ENCODE measurements at regions not wholly inside any gene's neighbourhood (a gene's known extent, or its start where the extent isn't known, plus 50 kb on each side); places are given as distances from the start of the nearest gene placed in this dataset.

DNA sequence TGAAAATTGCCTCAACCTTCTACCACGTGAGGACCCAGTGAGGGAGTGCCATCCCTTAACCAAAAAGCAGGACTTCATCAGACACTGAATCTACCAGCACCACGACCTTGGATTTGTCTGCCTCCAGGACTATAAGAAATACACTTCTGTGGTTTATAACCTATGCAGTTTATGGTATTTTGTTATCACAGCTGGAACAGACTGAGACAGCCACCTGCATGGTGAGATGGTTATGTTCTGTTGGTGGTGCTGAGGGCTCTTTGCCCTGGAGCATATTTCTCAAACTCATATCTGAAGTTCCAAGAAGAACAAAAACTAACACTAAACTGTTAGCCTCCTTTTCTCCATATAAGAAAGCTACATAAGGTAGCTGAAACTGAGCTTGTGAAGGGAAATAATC is 69.8 kb upstream of the RGS18 start:
- Histone ChIP-seq H3K36me3 (no peaks in the 10 kb centered on the region), H3K4me1 (no peaks in the 10 kb centered on the region), H3K27ac (no peak overlapping the region), H3K4me3 (no peak overlapping the region), H3K9me3 (no peaks in the 10 kb centered on the region), H3K27me3 (no peaks in the 10 kb centered on the region), H3K9ac (ENCODE audit: low read depth in 2 of 2, low read length in 2 of 2) (no peak overlapping the region)
- TF ChIP-seq CTCF (IDR thresholded peaks at IDR 0.05) = no peak
- intact Hi-C loops (cut with DNase I) = no loop called here
- DNase-seq = no peak

DNA sequence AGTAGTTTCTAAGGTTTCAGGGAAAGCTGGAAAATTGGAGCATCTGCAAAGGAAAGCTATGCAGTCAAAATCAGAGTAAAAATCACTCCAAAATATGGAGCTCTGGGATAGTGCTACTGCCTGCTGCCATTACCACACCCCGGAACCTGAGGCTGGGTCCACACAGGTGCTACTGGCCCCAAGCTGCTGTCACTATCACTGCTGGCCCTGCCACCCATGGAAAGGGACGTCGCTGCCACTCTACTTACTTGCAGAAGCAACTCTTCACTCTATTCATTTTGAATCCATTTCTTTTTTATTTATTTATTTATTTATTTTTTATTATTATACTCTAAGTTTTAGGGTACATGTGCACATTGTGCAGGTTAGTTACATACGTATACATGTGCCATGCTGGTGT is 60.3 kb upstream of the RGS18 start:
- no peaks in the 10 kb centered on the region for H3K4me1 ChIP-seq
- intact Hi-C loops (cut with DNase I) = no loop called here
- no peak overlapping the region for H3K9ac ChIP-seq (ENCODE audit: low read depth in 2 of 2, low read length in 2 of 2)
- no peak for TF ChIP-seq CTCF (IDR thresholded peaks at IDR 0.05)
- no peaks in the 10 kb centered on the region for H3K27me3 ChIP-seq
- no peaks in the 10 kb centered on the region for H3K9me3 ChIP-seq
- no peak for DNase-seq
- no peaks in the 10 kb centered on the region for H3K36me3 ChIP-seq
- H3K27ac ChIP-seq = no peak overlapping the region
- no peak overlapping the region for H3K4me3 ChIP-seq

- TF ChIP-seq CTCF (IDR thresholded peaks at IDR 0.05) = no peak
- Histone ChIP-seq H3K36me3 (no peaks in the 10 kb centered on the region), H3K4me1 (no peaks in the 10 kb centered on the region), H3K27me3 (no peaks in the 10 kb centered on the region), H3K9me3 (no peaks in the 10 kb centered on the region), H3K4me3 (no peak overlapping the region), H3K27ac (no peak overlapping the region), H3K9ac (ENCODE audit: low read depth in 2 of 2, low read length in 2 of 2) (no peak overlapping the region)
- intact Hi-C loops (cut with DNase I) = no loop called here
- no peak for DNase-seq
Measured at GRCh38 chr1:192099328-192099727, 58.9 kb upstream of the RGS18 start.

DNA sequence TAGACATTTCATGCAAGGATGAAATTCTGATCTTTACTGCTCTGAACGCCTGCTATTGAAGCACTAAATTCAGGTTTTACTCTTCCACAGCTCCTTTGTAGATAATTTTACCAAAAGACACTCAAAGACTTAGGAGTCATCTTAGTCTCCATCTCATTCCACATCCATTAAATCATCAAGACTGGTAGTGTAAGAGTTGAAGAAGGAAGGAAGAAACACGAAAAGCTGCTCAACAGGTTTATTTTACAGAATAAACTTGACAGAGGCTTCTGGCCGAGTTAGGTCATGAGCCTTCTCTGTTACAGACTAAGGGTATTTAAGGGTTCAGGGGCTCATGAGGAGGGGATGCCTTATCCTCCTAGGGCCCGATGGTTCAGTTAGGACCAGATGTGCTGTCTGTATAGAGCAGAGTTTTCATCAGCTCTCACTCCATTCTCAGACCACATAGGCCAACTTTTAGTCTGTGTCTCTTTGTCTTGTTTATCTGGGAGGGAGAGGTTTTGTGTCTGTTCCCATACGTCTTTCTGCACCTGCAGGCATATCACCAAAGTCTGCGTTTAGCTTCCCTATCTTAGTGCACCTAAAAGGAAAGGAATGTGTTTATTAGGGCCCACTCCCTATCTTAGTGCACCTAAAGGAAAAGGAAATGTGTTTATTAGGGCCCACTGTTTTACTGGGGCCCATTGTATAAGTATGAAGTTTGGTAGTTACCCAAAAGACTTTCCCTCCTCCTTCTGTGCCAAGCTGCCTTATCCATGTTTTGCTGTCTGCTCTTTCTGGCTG is 57.4 kb upstream of the RGS18 start:
- intact Hi-C loops (cut with DNase I) = no loop called here
- H3K4me3 ChIP-seq = no peak overlapping the region
- no peak overlapping the region for H3K9ac ChIP-seq (ENCODE audit: low read depth in 2 of 2, low read length in 2 of 2)
- H3K27me3 ChIP-seq = no peaks in the 10 kb centered on the region
- no peak for DNase-seq
- no peaks in the 10 kb centered on the region for H3K9me3 ChIP-seq
- no peaks in the 10 kb centered on the region for H3K4me1 ChIP-seq
- H3K36me3 ChIP-seq = no peaks in the 10 kb centered on the region
- no peak overlapping the region for H3K27ac ChIP-seq
- TF ChIP-seq CTCF (IDR thresholded peaks at IDR 0.05) = no peak

DNA sequence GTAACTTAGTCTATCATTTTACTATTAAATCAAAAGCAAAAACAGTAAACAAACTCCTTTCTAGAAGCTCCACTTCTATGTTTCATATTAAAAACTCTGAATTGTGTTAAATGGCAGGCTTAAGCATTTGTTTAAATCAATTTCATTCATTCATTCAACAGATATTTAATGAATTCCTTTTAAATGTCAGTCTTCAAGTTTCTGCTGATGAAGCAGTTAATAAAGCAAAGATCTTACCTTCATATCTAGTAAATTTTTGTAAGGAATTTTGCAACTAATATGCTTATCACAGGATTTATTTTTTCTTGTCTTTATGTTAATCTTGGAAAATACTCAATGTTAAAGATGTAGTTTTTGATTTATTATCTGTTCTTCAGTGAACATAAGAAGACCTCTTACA is 54.1 kb upstream of the RGS18 start:
- no peaks in the 10 kb centered on the region for H3K9me3 ChIP-seq
- no peak for DNase-seq
- H3K27me3 ChIP-seq = no peaks in the 10 kb centered on the region
- H3K36me3 ChIP-seq = no peaks in the 10 kb centered on the region
- no peak overlapping the region for H3K27ac ChIP-seq
- H3K4me1 ChIP-seq = no peaks in the 10 kb centered on the region
- H3K4me3 ChIP-seq = no peak overlapping the region
- no peak for TF ChIP-seq CTCF (IDR thresholded peaks at IDR 0.05)
- intact Hi-C loops (cut with DNase I) = no loop called here
- H3K9ac ChIP-seq (ENCODE audit: low read depth in 2 of 2, low read length in 2 of 2) = no peak overlapping the region

Data from colonic mucosa (tissue), 4 donors.